Kidney (tissue), 13 donors: ENCODE measurements at regions not wholly inside any gene's neighbourhood (a gene's known extent, or its start where the extent isn't known, plus 50 kb on each side); places are given as distances from the start of the nearest gene placed in this dataset.

Source experiments
- DNase-seq, 5 donors: peaks; one replicate each; pipeline ENCODE4 v3.0.0-alpha.2; 2013 to 2020
- FAIRE-seq: peaks from 2 replicates; lab custom pipeline; 2012; peaks lifted over from hg19 to GRCh38; lab: Jason Lieb, UNC
- H3K27ac ChIP-seq, 2 donors: one replicate each; pipeline ENCODE4 v1.7.0; 2013; ENCODE audit warnings: low read depth in 2 of 2, low read length in 2 of 2, inconsistent platforms in 1 of 2
- H3K27me3 ChIP-seq: one replicate; pipeline ENCODE4 v1.7.1; 2013; ENCODE audit warnings: low read length, inconsistent platforms; ENCODE audit not compliant: control insufficient read depth, insufficient read depth
- H3K36me3 ChIP-seq, 3 donors: one replicate each; pipeline versions ENCODE4 v1.7.0 to v1.7.1; 2013; ENCODE audit warnings: low read length in 3 of 3, control low read depth in 1 of 3, inconsistent platforms in 1 of 3; ENCODE audit not compliant: insufficient read depth in 3 of 3, control insufficient read depth in 2 of 3
- H3K4me1 ChIP-seq, 3 donors: one replicate each; pipeline versions ENCODE4 v1.7.0 to v1.7.1; 2013; ENCODE audit warnings: low read length in 3 of 3, inconsistent platforms in 1 of 3, low read depth in 1 of 3; ENCODE audit not compliant: control insufficient read depth in 2 of 3, insufficient read depth in 2 of 3
- H3K4me3 ChIP-seq, 3 donors: one replicate each; pipeline versions ENCODE4 v1.7.0 to v1.8.1; 2013; ENCODE audit warnings: low read length in 3 of 3, control low read depth in 1 of 3, inconsistent platforms in 1 of 3
- H3K9ac ChIP-seq, 3 donors: one replicate each; pipeline versions ENCODE4 v1.7.0 to v1.7.1; 2013; ENCODE audit warnings: low read length in 3 of 3, control low read depth in 1 of 3, inconsistent platforms in 1 of 3
- H3K9me3 ChIP-seq, 3 donors: one replicate each; pipeline versions ENCODE4 v1.7.0 to v1.7.1; 2013; ENCODE audit warnings: low read length in 3 of 3, control low read depth in 1 of 3, inconsistent platforms in 1 of 3; ENCODE audit not compliant: control insufficient read depth in 2 of 3, insufficient read depth in 1 of 3
- CTCF ChIP-seq: IDR thresholded peaks from 3 replicates; pipeline ENCODE4 v1.5.1; 2012; ENCODE audit warnings: mild to moderate bottlenecking, moderate library complexity, borderline replicate concordance; ENCODE audit not compliant: insufficient read depth; ENCODE audit errors: extremely low read depth
- intact Hi-C: fragments of 100-400 bp; cut with DNase I; formaldehyde crosslinking; loops from one replicate; pipeline ENCODE4 v1.11.1; 2022
- donor health status: control.
- donor health status: control.
- donor health status: control.
- donor health status: control.
- donor health status: control.
- donor health status: DM: yes; HTN: yes; CAD: no.
- donor health status: Normal renal cell carcinoma (clear cell type).

DNA sequence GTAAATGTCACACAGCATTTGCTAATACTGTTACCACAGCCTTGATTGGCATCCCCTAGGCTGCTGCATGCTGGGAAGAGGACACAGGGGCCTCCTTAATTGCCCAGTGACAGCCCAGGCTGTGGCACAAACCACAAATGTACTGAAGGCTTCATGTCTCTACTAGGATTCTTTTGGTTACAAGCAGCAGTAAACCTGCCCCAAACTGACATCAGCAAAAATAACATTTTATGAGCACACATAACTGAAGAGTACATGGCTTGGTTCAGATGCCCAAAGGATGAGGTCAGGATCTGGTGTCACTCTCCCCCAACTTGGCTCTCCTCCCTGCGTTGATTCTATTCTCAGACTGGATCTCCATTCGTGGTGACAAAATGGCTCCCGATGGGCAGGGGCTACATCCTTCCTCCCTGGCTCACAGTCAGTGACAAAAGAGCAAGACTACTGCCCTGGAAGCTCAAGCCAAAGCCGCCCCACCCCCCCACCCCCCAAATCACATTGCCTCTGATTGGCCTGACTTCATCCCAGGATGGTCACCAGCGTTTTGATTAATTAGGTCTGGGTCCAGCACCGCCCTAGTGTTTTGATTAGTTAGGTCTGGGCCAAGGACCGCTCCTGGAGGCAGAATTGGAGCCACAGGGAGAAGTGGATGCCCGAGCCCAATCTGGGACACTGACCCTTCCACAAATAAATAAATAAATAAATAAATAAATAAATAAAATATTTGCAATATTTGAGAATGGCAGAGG, 180.5 kb upstream of the RBPJ start:
- intact Hi-C loops, result no loop called here
- H3K27ac ChIP-seq, result no peak overlapping the region
- DNase-seq (no peak), FAIRE-seq (no peak)
- H3K9me3 ChIP-seq, result no peaks in the 10 kb centered on the region
- no peaks in the 10 kb centered on the region for H3K27me3 ChIP-seq
- no peaks in the 10 kb centered on the region for H3K4me1 ChIP-seq
- no peak overlapping the region for H3K9ac ChIP-seq
- H3K36me3 ChIP-seq, result no peaks in the 10 kb centered on the region
- no peak for TF ChIP-seq CTCF
- H3K4me3 ChIP-seq, result no peak overlapping the region

- DNase-seq, result peak in 2 of 5 donors; percentile 11 to 19
- no peak overlapping the region for H3K9ac ChIP-seq
Observed at GRCh38 chr4:26141051-26141721, 179.6 kb upstream of the RBPJ start.

DNA sequence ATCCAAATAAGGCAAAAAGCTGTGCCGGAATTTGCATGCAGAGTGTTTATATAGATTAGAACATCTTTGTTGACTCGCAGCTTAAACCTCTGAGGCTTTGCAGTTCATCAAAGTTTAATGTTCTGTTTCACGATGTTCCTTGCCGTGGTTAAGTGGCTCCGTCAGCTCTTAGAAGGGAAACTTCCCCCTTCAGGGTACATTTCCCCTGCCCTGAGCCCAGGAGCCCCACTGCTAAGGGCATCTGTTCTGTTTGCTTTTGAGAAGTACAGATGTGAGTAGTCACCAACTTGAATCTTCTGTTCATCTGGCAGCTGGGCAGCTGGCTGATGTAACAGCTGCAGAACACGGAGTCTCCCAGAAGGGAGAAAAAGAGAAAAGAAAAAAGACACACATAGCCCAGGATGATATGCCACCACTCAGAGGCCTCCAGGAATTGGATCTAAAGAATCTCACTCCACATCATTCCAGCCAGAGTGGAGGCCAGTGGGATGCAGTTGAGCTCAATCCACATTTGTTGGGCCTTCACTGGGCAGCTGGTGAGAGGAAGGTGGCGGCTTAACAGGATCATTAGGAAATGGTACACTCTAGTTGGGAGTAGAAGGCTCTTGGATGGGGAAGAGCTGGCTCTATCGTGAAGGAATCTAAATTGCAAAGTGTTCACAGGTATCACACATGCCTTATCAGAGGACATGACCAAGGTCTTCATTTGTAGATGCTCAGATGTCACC, 178.7 kb upstream of the RBPJ start:
- Histone ChIP-seq H3K9ac (no peak overlapping the region), H3K4me1 (no peaks in the 10 kb centered on the region), H3K27me3 (no peaks in the 10 kb centered on the region), H3K9me3 (no peaks in the 10 kb centered on the region), H3K27ac (no peak overlapping the region), H3K36me3 (no peaks in the 10 kb centered on the region), H3K4me3 (no peak overlapping the region)
- FAIRE-seq (no peak), DNase-seq (peak in 3 of 5 donors; percentile 17 to 70 (median 59))
- TF ChIP-seq CTCF, result no peak
- intact Hi-C loops, result no loop called here

More at GRCh38 chr4:26141051-26141721, 179.6 kb upstream of the RBPJ start:
- Histone ChIP-seq H3K36me3 (no peaks in the 10 kb centered on the region), H3K27me3 (no peaks in the 10 kb centered on the region), H3K9me3 (no peaks in the 10 kb centered on the region), H3K27ac (no peak overlapping the region), H3K4me3 (no peak overlapping the region), H3K4me1 (no peaks in the 10 kb centered on the region)
- no peak for FAIRE-seq
- no peak for TF ChIP-seq CTCF
- intact Hi-C loops, result no loop called here
